Liver (tissue), 3 donors: ENCODE measurements at regions not wholly inside any gene's neighbourhood (a gene's known extent, or its start where the extent isn't known, plus 50 kb on each side); places are given as distances from the start of the nearest gene placed in this dataset.
"Not testable (repeated sequence)": the region's sequence is repeated elsewhere in the genome, so short reads cannot be mapped to it uniquely, and the experiment has no call there.

Experiments used
- EGR1 ChIP-seq, 2 donors: IDR thresholded peaks; 2 replicates each; pipeline ENCODE4 v1.6.1; 2016 to 2018; ENCODE audit warnings: antibody characterized with exemption in 2 of 2, low read depth in 2 of 2
- FOXA1 ChIP-seq: IDR thresholded peaks from 2 replicates; pipeline ENCODE4 v1.6.1; 2016; ENCODE audit warnings: antibody characterized with exemption
- GABPA ChIP-seq, 2 donors: IDR thresholded peaks in 1 of 2; conservative IDR thresholded peaks in 1 of 2; 2 replicates each; pipeline ENCODE4 v1.6.1; 2016; ENCODE audit warnings: antibody characterized with exemption in 2 of 2, mild to moderate bottlenecking in 1 of 2, moderate library complexity in 1 of 2
- TAF1 ChIP-seq: conservative IDR thresholded peaks from 2 replicates; pipeline ENCODE4 v1.6.1; 2016; ENCODE audit warnings: antibody characterized with exemption, mild to moderate bottlenecking
- YY1 ChIP-seq: IDR thresholded peaks from 2 replicates; pipeline ENCODE4 v1.6.1; 2016; ENCODE audit warnings: antibody characterized with exemption, mild to moderate bottlenecking
- TF ChIP-seq, protein P1 (sequence below): fragments of 150-350 bp; IDR thresholded peaks from 2 replicates; pipeline ENCODE4 v1.5.1; 2017; ENCODE audit warnings: improper control_type of control experiment, low read depth, low read length; ENCODE audit not compliant: missing input control
- TF ChIP-seq, protein P2 (sequence below): IDR thresholded peaks from 2 replicates; pipeline ENCODE4 v1.6.1; 2016; ENCODE audit warnings: antibody characterized with exemption, mild to moderate bottlenecking
- donor health status: healthy.
- donor health status: healthy.

DNA sequence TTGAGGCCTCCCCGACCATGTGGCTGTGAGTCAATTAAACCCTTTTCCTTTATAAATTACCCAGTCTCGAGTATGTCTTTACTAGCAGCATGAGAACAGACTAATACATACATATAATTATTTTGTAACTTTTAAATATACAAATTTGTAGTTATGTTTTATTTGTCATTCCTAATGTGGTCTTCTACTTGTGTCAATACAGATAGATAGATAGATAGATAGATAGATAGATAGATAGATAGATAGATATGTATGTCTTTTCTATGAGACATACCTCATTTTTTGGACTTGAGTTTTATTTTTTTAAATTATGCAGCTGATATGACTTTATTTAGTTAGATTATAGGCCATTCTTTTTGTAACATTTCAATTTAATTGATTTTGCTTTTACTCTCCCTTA lies 316.0 kb upstream of the TGIF2LY start:
- TF ChIP-seq FOXA1; GABPA (IDR thresholded peaks at IDR 0.05 in 1 of 2, conservative IDR thresholded peaks at IDR 0.05 in 1 of 2); EGR1 (IDR thresholded peaks at IDR 0.05; ENCODE audit: low read depth in 2 of 2); YY1; TAF1: not testable (repeated sequence)
- TF ChIP-seq, protein P1, sequence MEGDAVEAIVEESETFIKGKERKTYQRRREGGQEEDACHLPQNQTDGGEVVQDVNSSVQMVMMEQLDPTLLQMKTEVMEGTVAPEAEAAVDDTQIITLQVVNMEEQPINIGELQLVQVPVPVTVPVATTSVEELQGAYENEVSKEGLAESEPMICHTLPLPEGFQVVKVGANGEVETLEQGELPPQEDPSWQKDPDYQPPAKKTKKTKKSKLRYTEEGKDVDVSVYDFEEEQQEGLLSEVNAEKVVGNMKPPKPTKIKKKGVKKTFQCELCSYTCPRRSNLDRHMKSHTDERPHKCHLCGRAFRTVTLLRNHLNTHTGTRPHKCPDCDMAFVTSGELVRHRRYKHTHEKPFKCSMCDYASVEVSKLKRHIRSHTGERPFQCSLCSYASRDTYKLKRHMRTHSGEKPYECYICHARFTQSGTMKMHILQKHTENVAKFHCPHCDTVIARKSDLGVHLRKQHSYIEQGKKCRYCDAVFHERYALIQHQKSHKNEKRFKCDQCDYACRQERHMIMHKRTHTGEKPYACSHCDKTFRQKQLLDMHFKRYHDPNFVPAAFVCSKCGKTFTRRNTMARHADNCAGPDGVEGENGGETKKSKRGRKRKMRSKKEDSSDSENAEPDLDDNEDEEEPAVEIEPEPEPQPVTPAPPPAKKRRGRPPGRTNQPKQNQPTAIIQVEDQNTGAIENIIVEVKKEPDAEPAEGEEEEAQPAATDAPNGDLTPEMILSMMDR = not testable (repeated sequence)
- TF ChIP-seq, protein P2, sequence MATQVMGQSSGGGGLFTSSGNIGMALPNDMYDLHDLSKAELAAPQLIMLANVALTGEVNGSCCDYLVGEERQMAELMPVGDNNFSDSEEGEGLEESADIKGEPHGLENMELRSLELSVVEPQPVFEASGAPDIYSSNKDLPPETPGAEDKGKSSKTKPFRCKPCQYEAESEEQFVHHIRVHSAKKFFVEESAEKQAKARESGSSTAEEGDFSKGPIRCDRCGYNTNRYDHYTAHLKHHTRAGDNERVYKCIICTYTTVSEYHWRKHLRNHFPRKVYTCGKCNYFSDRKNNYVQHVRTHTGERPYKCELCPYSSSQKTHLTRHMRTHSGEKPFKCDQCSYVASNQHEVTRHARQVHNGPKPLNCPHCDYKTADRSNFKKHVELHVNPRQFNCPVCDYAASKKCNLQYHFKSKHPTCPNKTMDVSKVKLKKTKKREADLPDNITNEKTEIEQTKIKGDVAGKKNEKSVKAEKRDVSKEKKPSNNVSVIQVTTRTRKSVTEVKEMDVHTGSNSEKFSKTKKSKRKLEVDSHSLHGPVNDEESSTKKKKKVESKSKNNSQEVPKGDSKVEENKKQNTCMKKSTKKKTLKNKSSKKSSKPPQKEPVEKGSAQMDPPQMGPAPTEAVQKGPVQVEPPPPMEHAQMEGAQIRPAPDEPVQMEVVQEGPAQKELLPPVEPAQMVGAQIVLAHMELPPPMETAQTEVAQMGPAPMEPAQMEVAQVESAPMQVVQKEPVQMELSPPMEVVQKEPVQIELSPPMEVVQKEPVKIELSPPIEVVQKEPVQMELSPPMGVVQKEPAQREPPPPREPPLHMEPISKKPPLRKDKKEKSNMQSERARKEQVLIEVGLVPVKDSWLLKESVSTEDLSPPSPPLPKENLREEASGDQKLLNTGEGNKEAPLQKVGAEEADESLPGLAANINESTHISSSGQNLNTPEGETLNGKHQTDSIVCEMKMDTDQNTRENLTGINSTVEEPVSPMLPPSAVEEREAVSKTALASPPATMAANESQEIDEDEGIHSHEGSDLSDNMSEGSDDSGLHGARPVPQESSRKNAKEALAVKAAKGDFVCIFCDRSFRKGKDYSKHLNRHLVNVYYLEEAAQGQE = not testable (repeated sequence)
